Activated CD8-positive, alpha-beta memory T cell treated with anti-CD3 and anti-CD28 coated beads for 24 hours (primary cell): ENCODE measurements at regions not wholly inside any gene's neighbourhood (a gene's known extent, or its start where the extent isn't known, plus 50 kb on each side); places are given as distances from the start of the nearest gene placed in this dataset.

ENCODE experiments used
- DNase-seq: peaks from one replicate; pipeline ENCODE4 v3.0.0-alpha.2; 2020

DNA sequence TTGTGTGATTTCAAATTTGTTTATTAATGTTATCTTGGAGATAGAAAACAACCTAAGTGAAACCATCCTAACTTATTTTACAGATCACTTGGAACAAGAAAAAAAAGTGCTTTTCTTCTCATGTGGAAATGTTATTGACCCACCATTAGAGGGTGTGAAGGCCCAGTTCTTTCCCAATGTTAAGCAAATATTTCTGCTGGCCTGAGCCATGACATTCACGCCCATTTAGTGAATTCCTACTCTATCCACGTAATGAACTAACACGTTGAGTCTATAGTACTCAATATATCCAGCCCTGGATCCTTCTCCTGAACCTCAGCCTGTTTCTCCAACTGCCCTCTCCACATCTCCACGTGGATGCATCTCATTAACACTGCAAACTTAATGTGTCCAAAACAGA is 180.6 kb upstream of the ZFP64 start:
- DNase-seq: no peak

DNA sequence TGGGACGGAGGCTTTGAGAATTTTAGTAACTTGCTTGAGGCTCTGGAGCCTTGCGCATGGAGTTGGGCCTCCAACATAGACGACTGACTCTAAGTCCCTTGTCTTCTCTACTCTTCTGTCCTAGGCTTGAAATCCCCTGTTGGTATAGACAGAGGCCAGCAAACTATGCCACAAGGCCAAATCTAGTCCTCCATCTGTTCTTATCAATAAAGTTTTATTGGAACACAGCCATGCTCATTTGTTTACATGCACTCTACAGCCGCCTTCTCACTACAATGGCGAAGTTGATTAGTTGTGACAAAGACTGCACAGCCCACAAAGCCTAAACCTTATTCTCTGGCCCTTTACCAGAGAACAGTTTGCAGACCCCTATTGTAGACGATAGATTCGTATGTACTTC is 174.1 kb upstream of the ZFP64 start:
- DNase-seq: no peak

DNA sequence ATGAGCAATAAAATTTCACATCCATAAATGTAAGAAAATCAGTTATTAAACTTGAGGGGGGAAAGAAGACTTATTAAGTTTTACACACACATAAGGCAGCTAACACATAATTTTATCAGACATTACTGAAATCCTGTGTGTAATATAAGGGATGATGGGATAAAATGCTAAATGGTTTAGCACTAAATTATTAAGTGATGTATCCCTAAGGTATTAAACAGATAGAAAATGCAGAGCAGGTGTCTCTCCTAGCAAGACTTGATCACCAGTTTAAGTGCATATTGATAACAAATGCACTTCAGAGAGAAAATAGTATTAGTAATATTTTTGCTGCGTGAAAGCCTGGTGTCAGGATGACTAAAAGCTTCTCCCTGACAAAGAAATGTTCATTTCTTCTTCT is 172.8 kb upstream of the ZFP64 start:
- no peak for DNase-seq

DNA sequence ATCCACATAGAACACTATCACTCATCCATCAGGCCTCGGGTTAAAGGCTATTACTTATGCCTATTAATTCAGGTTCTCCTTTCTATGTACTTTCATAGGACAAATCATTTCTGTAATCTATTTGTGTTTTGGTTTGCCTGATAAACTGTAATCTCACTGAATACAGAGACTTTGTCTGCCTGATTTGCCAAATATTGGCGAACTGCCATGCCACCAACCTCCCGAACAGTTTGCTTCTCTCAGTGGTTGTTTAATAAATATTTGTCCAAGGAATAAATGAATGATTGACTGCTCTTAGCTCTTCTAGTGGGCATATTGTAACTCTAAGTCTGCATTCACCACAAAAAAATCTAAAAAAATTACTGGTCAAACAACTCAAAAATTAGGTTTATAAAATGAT is 170.1 kb upstream of the ZFP64 start:
- DNase-seq: no peak

DNA sequence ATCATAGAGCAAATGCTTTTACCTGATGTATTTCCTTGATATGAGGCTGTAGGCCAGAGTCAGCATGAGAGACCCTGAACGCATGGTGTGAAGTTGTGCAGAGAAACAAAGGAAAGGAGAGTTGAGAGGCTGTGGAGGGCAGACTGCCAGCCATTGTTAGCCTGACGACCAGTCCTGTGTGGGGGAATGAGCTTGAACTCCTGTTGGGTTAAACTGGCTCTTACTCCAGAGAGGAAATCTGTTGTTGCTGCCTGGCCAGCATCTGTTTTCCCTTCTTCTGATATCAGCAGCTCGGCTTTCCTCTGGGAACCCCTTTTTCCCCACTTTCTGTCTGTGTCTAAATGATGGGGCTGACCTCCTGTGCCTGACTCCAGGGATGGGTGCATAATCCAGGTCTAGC is 158.2 kb upstream of the ZFP64 start:
- DNase-seq: no peak

DNA sequence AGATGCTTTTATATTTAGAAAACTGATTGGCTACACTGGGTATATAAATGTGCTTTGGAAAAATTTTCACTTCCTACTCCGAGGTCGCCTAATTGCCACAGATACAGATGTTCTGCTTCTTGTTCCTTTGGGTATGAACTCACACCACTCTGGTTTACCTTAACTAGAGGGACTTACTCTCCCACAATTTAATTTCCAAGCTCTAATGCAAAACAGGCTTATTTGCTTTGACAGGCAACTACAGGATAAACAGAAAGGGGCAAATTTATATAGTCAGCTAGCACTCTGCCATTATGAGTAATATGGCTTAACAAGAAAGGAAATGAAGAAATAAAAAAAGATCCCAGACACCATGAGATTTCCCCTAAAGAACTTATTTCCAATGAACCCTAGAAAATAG is 156.9 kb upstream of the ZFP64 start:
- DNase-seq: no peak

DNA sequence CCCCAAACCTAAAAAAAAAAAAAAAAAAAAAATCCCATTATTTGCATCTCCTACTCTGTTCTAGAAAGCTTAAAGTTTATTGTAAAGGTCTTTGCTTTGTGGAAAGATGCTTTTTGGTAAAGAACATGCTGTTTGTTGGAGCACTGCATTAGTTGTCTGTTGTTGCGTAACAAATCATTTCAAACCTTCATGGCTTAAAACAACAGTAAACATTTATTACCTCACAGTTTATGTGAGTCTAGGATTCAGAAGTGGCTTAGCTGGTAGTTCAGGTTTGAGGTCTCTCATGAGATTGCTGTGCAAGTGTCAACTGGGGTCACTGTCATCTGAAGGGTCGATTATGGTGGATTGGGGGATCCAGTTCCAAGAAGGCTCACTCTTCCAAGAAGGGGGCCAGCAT is 155.2 kb upstream of the ZFP64 start:
- DNase-seq: no peak

DNA sequence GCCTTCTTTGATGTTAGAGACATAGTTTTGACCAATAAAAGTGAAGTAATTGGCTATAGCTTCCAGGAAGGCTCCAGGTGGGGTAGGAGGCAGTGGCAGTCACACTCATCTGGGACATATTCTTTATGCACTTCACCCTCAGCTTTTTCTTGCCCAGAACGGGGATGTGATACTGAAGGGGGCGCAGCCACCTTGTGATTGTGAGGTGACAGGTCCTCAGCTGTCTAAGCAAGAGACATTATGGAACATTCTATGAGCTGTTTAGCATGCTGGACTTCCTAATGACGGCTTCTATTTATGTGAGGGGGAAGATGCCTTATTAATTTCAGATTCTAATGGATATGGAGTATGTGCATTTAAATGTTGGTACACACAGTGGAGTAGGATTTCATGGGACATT is 151.3 kb upstream of the ZFP64 start:
- no peak for DNase-seq

DNA sequence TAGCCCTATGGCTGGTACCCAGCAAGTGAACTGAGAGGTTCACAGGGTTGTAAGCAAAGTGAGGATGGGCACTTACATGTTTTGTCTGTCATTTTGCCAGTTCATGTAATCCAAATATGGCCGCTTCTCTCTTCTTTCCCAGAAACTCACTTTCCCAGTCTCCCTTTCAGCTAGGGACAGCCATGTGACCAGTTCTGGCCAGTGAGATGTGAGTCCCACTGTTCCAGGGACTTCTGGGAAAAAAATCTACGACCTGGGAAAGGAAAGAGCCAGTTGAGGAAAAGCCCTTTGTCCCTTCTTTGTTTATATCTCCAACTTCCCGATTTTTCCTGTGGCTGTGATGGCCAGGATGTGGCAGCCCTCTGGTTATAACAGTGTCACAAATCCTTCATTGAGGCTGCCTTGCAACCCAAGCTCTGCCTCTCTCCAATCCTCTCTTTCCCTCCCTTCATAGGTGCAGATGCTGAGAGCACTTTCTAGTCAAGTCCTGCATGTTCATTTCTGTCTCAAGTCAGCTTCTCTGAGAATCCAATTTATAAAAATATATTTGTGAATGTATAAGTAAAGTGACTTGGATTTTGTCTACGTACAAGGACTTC is 148.6 kb upstream of the ZFP64 start:
- DNase-seq: no peak

DNA sequence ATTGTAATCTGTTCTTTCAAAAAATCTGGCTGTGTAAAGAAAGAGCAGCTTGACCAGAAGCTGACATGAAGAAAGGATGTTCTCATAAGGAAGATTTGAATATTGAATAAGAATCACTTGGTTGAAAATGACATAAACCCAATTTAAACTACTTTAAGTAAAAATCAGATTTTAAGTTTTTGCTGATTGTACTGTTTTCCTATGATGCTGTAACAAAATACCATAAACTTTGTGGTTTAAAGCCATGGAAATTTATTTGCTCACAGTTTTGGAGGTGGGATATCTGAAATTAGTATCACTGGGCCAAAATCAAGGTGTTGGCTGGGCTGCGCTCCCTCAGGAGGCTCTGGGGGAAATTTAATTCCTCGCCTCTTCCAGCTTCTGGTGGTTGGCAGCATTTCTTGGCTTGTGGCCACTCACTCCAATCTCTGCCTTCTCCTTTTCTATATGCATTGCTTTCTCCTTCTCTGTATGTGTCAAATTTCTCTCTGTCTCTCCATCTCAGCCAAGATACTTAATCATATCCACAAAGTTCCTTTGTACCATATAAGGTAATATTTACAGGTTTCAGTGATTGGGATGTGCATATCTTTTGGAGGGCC is 141.2 kb upstream of the ZFP64 start:
- DNase-seq: no peak

DNA sequence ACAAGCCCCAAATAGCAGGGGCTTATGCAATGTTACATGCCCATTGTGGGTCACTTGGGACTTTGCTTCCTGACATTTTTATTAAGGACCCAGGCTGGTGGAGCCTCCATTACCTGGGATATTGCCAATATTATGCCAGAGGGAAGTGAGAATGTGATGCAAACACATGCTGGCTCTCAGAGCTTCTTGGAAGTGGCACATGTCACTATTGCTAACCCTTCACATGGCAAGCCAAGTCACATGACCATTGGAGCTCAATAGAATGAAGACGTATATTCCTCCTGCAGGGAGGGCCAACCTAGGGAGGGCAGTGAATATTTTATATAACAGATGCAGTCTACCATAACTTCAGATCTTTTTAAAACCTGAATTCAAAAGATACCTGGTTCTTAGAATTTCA is 140.7 kb upstream of the ZFP64 start:
- no peak for DNase-seq

DNA sequence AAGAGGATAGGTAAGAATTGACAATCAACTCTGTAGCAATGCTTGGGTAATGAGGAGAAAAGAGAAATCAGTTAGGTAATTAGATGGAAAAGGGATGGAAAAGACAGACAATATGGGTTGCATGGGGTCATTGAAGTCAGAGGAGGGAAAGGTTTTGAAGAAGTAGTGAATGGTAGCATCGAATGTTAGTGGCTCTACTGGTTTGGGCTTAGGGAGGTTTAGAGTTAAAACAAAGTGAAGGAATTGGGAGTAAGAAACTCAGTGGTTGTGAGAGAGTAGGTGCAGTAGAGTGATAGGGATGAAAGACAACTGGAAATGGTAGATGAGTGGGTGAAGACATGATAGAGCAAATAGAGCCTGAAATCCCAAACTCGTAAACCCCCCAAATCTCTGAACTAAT is 140.1 kb upstream of the ZFP64 start:
- DNase-seq: no peak

DNA sequence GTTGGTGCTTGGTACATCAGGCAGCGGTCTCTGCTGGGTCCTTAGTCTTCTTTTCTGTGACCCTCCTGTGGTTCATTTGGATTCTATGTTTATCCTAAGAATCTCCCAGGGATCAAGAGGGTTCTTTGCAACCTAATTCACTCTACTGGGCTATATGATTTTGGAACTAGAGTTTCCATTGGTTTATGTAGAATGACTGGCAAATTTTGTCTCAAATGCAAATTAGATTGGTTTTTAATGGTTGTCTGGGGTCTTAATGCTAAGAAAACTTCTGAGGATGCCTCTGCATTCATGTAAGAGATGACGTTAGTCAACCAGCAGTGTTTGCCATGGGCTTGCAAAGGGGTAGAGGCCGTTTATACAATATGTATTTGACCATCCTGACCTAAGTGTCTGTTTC is 129.8 kb upstream of the ZFP64 start:
- DNase-seq: no peak

DNA sequence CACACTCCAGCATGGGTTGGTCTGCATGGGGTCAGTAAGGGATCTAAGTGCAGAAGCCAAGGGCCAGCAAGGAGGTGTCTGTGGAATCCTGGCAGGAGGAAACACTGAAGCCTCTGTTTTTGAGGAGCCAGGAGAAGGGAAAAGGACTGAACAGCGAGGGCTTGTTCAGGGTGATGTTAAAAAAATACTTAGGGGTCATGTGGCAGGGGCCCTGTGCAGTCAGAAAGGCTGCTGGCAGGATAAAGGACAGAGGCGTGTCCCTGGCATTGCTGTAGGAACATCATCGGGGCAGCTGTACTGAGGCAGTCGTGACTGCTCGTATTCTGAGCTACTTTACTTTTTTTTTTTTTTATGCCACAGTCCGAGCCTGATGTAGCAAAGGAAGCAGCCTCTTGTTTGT is 127.1 kb upstream of the ZFP64 start:
- DNase-seq: no peak

DNA sequence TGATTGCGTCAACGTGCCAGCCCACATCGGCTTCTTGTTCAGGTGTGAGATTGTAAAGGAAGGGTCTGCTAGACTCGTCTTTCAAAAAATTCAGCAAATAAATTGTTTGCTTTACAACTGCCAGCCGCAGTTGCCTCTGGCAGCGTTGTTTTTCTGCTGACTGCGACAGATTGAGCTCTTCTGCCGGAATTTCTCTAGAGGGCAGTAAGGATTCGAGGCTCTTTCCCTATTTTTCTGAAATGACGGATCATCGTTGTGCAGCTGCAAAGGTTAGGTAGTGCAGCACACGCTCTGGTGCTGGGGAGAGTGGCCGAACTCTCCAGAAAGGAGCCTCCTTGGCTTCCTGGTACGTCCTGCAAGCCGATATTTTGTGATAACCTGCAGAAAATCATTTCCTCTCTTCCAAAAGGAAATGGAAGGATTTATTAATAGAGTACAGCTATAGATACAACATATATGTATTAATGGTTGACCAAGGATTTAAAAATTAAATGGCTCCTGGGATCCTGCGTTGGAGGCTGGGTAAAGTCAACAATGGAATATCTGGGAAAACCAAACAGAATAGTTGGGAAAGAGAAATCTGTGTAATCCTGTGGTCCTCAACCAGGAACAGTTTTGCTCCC is 121.9 kb upstream of the ZFP64 start:
- no peak for DNase-seq

DNA sequence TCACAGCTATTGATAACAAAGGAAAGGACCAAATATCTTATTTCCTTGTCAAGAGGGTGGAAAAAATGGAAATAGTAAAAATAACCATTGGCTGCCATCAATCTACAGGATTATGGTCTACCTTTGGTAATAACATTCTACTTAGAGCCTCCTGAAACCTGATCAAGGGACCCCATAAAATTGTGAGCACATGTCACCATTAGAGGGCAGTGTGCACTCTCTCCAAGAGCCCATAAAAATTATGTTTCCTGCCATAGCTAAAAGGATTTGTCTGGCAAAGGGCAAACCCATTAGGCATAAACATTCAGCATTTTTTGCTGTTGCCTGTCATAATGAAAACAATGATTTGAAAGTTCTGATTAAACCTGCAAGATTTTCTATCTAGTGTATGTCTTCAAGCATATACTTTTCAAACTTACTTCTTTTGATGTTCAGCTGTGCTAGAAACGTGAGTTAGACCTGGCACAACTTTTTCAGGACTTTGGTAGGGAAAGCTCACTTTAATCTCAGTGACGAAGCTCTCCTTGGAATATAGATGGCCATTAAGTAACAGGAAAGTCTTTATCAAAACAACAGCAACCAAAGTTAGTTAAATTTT is 120.7 kb upstream of the ZFP64 start:
- no peak for DNase-seq

DNA sequence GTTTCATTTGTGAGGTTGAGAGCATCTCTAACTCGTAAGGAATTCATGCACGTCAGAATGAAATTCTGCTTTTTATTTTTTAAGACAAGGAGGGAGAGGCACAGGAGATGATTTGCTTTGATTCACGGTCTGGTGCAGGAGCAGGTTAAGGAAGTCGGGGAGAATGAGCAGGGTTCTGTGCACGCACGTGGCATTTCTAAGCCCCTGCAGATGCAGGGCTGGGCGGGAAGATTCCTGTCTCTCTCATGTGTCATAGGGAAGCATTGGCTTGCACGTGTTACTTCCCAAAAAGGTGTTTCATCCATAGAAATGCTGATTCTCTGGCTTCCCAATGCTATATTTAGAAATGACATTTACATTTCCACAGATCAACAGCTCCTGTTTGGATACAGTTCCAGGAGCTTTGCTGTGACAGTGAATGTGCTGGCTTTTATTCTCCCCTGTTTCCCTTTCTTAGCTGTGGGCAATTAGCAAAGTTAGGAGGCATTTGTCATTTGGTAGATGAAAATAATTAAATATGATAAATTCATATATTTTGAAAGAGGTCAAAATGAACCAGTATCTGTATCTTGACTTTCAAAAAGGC is 119.7 kb upstream of the ZFP64 start:
- DNase-seq: no peak

DNA sequence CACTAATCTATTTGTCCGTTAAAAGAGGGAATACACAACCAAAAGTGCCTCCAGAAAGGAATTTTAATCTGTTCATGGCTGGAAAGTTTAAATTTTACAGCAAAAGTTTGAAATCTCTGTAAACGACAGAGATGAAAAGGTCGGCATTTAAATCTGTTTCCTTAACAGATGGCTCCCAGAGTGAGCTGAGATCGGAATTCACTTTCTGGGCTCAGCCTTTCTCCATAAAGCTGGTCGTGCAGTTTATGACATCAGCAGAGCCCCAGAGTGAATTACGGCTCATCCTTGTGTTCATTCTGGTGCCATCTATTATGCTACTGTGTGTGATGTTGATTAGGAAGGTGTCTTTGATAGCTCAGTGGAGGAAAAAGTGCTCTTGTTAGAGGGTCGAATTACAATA is 117.6 kb upstream of the ZFP64 start:
- DNase-seq: no peak

DNA sequence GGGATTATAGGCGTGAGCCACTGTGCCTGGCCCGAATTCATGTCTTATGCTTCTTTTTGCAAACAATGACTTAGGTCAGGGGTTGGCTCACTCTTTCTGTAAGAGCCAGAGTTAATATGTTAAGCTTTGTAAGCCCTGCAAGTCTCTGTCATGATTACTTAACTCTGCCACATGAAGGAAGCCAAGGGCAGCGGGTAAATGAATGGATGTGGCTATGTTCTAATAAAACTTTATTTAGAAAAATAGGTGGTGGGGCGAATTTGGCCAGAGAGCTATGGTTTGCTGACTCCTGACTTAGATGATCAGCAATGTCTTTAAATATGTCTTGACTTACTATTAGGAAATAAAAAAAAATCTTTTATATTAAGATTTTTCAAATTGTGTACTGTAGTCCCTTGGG is 114.9 kb upstream of the ZFP64 start:
- no peak for DNase-seq

DNA sequence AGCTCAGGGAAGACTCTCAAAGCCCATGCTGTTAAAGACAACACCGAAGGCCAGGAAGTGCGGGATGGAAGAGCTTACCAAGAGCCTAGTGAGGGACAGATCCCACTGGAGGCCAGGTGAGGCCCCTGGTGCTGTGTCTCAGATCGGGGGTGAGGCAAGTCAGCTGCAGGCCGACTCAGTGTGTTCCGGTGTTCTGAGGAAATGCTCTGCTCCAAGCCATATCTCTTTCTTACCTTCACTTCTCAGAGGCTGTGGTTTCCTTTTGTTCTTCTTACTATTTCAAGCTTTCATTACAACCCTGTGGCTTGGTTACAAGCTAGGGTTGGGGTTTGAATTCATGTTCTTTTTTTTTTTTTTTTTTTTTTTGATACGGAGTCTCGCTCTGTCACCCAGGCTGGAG is 114.3 kb upstream of the ZFP64 start:
- peak; percentile 62 for DNase-seq

DNA sequence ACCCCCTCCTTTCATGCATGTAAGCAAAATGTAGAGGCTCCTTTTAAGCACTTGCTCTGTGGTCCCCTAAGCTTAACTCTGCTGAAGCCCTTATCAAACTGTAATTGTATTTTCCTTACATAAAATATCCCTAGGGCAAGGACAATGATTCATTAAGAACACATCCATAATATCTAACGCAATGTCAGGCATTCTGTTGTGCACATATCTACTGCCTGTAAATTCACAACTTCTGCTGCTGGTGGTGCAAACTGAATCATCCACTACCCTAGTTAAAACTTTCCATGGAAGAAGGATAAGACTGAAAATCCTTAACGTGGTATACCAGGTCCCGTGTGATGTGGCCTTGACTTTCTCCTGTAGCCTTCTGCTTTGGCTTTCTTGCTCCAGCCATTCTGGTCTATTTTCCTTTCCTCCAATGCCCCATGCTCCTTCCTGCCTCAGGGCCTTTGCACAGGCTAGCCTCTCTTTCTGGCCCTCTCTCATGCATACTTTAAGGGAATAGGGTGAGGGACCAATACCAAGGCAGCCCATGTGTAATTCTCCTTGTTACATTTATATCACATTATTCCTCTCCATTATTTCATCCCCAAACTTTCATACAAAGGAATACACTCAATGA is 113.6 kb upstream of the ZFP64 start:
- DNase-seq: no peak

DNA sequence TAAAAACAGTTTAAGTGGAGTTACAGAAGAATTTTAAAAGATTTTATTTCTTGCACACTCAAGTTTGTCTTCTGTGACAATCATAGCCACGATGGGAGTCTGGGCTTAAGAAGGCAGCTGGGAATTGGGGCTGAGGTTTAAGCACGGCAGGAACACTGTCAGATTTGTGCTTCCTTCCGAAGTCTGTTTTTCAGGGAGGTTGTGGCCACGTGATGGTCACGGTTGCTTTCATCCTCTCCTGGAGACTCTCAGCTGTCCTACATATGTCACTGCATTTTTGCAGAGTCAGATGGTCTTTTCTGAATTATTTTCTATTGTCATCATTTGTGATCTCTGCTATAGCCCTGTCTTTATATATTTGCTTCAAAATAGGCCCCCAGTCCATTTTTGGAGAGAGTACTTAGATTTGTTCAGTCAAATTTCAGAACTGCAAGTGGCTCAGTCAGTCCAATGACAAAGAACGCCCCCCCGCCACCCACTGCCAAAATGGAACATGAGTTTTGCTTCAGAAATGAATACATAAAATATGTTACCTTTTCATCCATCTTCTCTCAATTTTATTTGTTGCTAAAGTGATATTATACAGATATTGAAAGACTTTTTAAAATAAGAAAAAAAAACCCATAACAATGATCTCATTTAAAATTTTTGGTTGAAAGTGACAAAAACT is 111.8 kb upstream of the ZFP64 start:
- DNase-seq: no peak

DNA sequence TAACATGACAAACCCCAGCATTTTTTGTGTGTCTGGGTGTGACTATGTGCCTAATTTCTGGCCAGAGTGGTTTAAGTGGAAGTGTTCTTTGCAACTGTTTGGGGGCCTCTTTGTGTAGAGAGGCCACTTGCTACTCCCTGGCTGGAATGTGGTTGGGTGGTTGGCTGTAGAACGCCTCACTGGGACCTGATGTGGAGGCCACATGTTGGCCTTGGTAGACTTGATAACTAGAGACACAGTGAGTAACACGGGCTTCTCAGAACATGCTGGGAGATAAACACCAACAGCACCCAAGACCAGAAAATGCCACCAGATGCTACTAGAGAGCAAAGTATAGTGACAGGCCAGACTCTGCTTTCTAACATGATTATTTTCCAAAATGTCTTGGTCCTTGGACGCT is 111.2 kb upstream of the ZFP64 start:
- DNase-seq: no peak
